Activated T-cell treated with anti-CD3 and anti-CD28 coated beads for 1 hour (primary cell): ENCODE measurements at regions not wholly inside any gene's neighbourhood (a gene's known extent, or its start where the extent isn't known, plus 50 kb on each side); places are given as distances from the start of the nearest gene placed in this dataset.
"Not testable (repeated sequence)": the region's sequence is repeated elsewhere in the genome, so short reads cannot be mapped to it uniquely, and the experiment has no call there.

ENCODE experiments used
- DNase-seq: peaks from one replicate; pipeline ENCODE4 v3.0.0-alpha.2; 2020; ENCODE audit warnings: low read depth

GRCh38 chr10:3264161-3264761 lies 91.7 kb upstream of the PITRM1 start:
- DNase-seq, result no peak

GRCh38 chr10:3263747-3264146 lies 91.2 kb upstream of the PITRM1 start:
- DNase-seq, result no peak

- no peak for DNase-seq
These were observed 90.5 kb upstream of the PITRM1 start for GRCh38 chr10:3263082-3263481.

GRCh38 chr10:3261921-3262320 lies 89.3 kb upstream of the PITRM1 start:
- no peak for DNase-seq

- no peak for DNase-seq
These were observed 87.7 kb upstream of the PITRM1 start for GRCh38 chr10:3260066-3260834.

GRCh38 chr10:3259499-3259898 lies 86.9 kb upstream of the PITRM1 start:
- DNase-seq, result no peak

GRCh38 chr10:3258394-3258793 lies 85.8 kb upstream of the PITRM1 start:
- no peak for DNase-seq

- DNase-seq, result no peak
These were observed 83.0 kb upstream of the PITRM1 start for GRCh38 chr10:3255616-3256015.

GRCh38 chr10:3255075-3255474 lies 82.5 kb upstream of the PITRM1 start:
- DNase-seq, result no peak

- not testable (repeated sequence) for DNase-seq
These were observed 81.4 kb upstream of the PITRM1 start for GRCh38 chr10:3253974-3254373.

GRCh38 chr10:3251172-3251571 lies 78.6 kb upstream of the PITRM1 start:
- DNase-seq, result no peak

GRCh38 chr10:3249307-3249889 lies 76.8 kb upstream of the PITRM1 start:
- DNase-seq, result no peak

GRCh38 chr10:3248526-3249306 lies 76.1 kb upstream of the PITRM1 start:
- DNase-seq, result no peak

- DNase-seq, result no peak
These were observed 72.8 kb upstream of the PITRM1 start for GRCh38 chr10:3245395-3245794.

- DNase-seq, result no peak
These were observed 69.5 kb upstream of the PITRM1 start for GRCh38 chr10:3241967-3242650.

- DNase-seq, result no peak
These were observed 68.8 kb upstream of the PITRM1 start for GRCh38 chr10:3241274-3241921.

GRCh38 chr10:3239920-3240894 lies 67.6 kb upstream of the PITRM1 start:
- DNase-seq, result no peak

GRCh38 chr10:3239066-3239919 lies 66.7 kb upstream of the PITRM1 start:
- peak; percentile 68 for DNase-seq

GRCh38 chr10:3238115-3238871 lies 65.7 kb upstream of the PITRM1 start:
- DNase-seq, result no peak
